Lower lobe of right lung (tissue), 2 donors: ENCODE measurements at regions not wholly inside any gene's neighbourhood (a gene's known extent, or its start where the extent isn't known, plus 50 kb on each side); places are given as distances from the start of the nearest gene placed in this dataset.

Experiments
- ATAC-seq, 2 donors: fragments of 200-7000 bp; cut with Tn5 transposase; one replicate each; pipeline ENCODE4 v1.9.1; 2020 to 2022; ENCODE audit warnings: mild to moderate bottlenecking in 2 of 2, moderate library complexity in 2 of 2
- DNase-seq: peaks from one replicate; pipeline ENCODE4 v3.0.0-alpha.2; 2020
- H3K27ac ChIP-seq: fragments of 200-600 bp; one replicate; pipeline ENCODE4 v1.8.0; 2022
- H3K27me3 ChIP-seq: fragments of 200-600 bp; one replicate; pipeline ENCODE4 v1.8.0; 2022; ENCODE audit warnings: low read depth
- H3K36me3 ChIP-seq: fragments of 200-600 bp; one replicate; pipeline ENCODE4 v1.8.0; 2022; ENCODE audit warnings: mild to moderate bottlenecking
- H3K4me1 ChIP-seq: fragments of 200-600 bp; one replicate; pipeline ENCODE4 v1.8.0; 2022
- H3K4me3 ChIP-seq: fragments of 200-600 bp; one replicate; pipeline ENCODE4 v1.8.0; 2022; ENCODE audit warnings: mild to moderate bottlenecking
- H3K9me3 ChIP-seq: fragments of 200-600 bp; one replicate; pipeline ENCODE4 v1.8.0; 2022
- intact Hi-C: fragments of 100-400 bp; cut with DNase I; formaldehyde crosslinking; loops from one replicate; pipeline ENCODE4 v1.11.0; 2022
- TF ChIP-seq, protein P1 (sequence below): fragments of 200-600 bp; IDR thresholded peaks from one replicate; pipeline ENCODE4 v1.8.0; 2022; ENCODE audit warnings: antibody characterized with exemption, mild to moderate bottlenecking
- donor health status: DM: no; HTN: yes; CAD: no; lungs with severe emphysema.

DNA sequence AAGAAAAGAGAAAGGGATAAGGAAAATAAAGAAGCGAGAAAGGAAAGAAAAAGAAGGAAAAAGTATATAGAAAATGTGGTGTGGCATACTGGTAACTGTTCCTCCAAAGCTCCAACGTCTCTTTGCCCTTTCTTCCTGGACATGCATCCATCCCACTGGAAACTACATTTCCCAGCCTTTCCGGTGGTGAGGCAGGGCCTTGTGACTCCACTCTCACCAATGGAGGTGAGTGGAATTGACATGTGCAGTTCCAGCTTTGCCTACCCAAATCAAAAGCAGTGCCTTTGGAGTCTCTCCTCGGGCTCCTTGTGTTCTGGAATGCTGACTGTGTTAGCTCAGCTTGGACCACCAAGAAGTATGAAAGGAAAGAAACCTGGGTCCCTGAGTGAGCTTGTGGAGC is 161.2 kb downstream of the KCNA5 start:
- H3K36me3 ChIP-seq = no peaks in the 10 kb centered on the region
- TF ChIP-seq, protein P1, sequence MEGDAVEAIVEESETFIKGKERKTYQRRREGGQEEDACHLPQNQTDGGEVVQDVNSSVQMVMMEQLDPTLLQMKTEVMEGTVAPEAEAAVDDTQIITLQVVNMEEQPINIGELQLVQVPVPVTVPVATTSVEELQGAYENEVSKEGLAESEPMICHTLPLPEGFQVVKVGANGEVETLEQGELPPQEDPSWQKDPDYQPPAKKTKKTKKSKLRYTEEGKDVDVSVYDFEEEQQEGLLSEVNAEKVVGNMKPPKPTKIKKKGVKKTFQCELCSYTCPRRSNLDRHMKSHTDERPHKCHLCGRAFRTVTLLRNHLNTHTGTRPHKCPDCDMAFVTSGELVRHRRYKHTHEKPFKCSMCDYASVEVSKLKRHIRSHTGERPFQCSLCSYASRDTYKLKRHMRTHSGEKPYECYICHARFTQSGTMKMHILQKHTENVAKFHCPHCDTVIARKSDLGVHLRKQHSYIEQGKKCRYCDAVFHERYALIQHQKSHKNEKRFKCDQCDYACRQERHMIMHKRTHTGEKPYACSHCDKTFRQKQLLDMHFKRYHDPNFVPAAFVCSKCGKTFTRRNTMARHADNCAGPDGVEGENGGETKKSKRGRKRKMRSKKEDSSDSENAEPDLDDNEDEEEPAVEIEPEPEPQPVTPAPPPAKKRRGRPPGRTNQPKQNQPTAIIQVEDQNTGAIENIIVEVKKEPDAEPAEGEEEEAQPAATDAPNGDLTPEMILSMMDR = no peak
- peaks cover 4% of the 10 kb centered on the region for H3K4me1 ChIP-seq
- H3K4me3 ChIP-seq = no peak overlapping the region
- H3K27ac ChIP-seq = no peak overlapping the region
- ATAC-seq (no peak), DNase-seq (no peak)
- no peaks in the 10 kb centered on the region for H3K27me3 ChIP-seq
- no peaks in the 10 kb centered on the region for H3K9me3 ChIP-seq
- intact Hi-C loops = no loop called here

DNA sequence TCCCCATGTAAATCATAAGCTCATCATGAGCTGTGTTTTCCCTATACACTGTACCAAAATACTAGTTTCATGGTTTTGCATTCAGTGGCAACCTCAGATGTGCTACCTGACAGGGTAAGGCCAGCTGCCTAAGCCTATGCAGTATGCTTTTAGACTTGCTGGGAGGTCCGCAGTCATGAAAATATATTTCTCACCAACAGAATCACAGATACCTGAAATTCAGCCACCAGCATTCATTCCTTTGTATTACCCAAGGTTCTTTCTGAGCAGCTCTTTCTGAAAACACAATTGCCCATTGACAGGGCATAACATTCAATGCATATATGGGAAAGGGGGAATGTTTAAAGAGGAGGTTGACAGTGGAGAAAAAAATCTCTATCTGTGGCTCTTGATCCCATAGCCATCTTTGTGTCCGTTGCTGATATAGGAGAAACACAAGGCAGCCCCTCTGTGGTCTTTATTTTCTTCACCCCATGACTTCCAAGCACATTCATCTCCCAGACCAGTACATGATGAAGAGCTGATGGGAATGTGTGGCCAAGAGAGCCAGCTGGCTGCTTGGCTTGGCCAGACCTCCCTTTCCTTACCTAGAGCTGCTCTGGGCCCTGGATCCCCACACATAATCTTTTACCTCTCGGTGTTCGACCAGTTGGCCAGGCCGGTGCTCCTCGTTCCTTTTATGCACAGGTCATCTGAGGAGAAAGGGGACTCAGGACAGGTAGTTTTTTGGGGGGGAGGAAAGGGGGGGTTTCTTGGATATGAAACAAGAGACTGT is 162.9 kb downstream of the KCNA5 start:
- intact Hi-C loops = no loop called here
- Histone ChIP-seq H3K27me3 (no peaks in the 10 kb centered on the region), H3K9me3 (no peaks in the 10 kb centered on the region), H3K4me1 (no peaks in the 10 kb centered on the region), H3K27ac (no peak overlapping the region), H3K36me3 (no peaks in the 10 kb centered on the region), H3K4me3 (no peak overlapping the region)
- TF ChIP-seq, protein P1 = no peak
- ATAC-seq (no peak), DNase-seq (no peak)

DNA sequence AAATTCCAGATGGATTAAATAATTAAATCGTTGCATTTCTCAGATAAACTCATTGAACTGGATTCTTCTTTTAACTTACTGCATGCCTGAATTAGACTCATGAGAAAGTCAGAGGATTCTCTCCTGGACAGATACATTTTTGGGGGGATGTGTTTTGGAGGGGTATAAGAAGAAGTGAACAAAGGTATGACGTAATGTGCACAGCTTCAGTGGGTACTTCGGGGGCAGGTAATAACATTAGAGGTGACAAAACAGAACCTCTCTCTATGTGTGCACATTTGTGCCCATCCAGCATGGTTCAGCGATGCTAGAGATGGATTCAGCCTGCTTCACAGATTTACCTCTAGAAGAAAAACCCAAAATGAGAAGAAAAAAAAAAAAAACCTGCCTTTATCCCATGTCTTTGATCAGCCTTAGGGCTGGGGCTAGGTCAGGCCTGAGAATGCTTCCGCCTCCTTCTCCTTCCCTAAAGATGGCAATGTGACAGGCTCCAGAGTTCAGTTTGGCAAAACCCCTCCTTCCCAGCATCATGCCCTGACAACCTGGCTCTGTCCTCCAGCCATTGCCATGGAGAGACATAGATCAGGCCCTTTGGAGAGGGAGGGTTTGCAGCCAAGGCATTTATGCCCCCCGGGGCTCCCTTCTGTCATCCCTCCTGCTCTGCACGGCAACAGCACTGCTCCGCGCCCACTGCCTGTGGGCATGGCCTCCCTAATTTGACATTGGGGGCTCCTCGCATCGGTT is 166.7 kb downstream of the KCNA5 start:
- Histone ChIP-seq H3K4me3 (no peak overlapping the region), H3K27ac (no peak overlapping the region), H3K27me3 (no peaks in the 10 kb centered on the region), H3K36me3 (no peaks in the 10 kb centered on the region), H3K4me1 (no peaks in the 10 kb centered on the region), H3K9me3 (no peaks in the 10 kb centered on the region)
- intact Hi-C loops = no loop called here
- ATAC-seq (no peak), DNase-seq (no peak)
- TF ChIP-seq, protein P1 = no peak

DNA sequence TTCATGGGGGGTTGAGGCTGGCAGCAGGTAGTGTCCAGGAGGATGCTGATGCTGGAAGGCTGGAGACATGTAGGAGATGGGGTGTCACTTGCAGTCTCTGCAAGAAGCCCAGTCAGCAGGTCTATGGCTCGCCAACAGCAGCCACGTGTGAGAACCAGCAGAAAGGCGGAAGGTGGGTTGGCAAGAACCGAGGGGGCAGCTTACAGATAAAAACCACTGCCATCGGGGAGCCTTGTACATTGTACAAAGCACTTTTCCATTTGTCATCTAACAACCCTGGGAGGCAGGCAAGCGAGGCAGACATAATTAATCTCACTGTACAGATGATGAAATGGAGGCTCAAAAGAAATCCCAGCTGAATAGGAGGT is 167.2 kb downstream of the KCNA5 start:
- no peaks in the 10 kb centered on the region for H3K4me1 ChIP-seq
- TF ChIP-seq, protein P1 = no peak
- no peak overlapping the region for H3K27ac ChIP-seq
- no peaks in the 10 kb centered on the region for H3K27me3 ChIP-seq
- ATAC-seq (no peak), DNase-seq (no peak)
- intact Hi-C loops = no loop called here
- no peak overlapping the region for H3K4me3 ChIP-seq
- no peaks in the 10 kb centered on the region for H3K36me3 ChIP-seq
- H3K9me3 ChIP-seq = no peaks in the 10 kb centered on the region

DNA sequence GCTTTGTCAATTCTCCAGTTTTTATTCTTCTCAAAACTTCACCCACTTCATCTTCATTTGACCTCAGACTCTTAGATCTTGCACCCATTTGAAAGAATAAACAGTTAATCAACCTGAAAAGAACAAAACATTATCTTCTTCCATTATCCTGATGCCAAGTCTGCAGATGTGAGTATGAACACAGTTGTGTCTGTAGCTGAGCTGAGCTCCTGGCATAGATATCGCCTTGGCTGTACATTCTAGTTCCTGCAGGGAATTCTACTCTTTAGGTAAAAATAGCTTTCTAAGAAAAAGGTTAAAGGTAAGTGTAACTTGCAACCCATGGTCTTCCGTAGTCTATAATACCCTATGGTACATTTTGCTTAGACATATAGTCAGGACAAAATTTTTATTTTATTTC is 169.7 kb downstream of the KCNA5 start:
- no peaks in the 10 kb centered on the region for H3K36me3 ChIP-seq
- H3K4me3 ChIP-seq = no peak overlapping the region
- TF ChIP-seq, protein P1 = no peak
- H3K9me3 ChIP-seq = no peaks in the 10 kb centered on the region
- DNase-seq = no peak
- H3K27ac ChIP-seq = no peak overlapping the region
- no peaks in the 10 kb centered on the region for H3K4me1 ChIP-seq
- intact Hi-C loops = no loop called here
- no peak for ATAC-seq
- no peaks in the 10 kb centered on the region for H3K27me3 ChIP-seq
